ELF-1 (cell line): ENCODE measurements at regions not wholly inside any gene's neighbourhood (a gene's known extent, or its start where the extent isn't known, plus 50 kb on each side); places are given as distances from the start of the nearest gene placed in this dataset.
A peak's percentile ranks its signal among the peaks of the same experiment; 100 is the strongest.
"Not testable (repeated sequence)": the region's sequence is repeated elsewhere in the genome, so short reads cannot be mapped to it uniquely, and the experiment has no call there.

ENCODE experiments used
- DNase-seq: peaks from one replicate; pipeline ENCODE4 v3.0.0-alpha.2; 2016; ENCODE audit warnings: low read depth, low spot score

DNA sequence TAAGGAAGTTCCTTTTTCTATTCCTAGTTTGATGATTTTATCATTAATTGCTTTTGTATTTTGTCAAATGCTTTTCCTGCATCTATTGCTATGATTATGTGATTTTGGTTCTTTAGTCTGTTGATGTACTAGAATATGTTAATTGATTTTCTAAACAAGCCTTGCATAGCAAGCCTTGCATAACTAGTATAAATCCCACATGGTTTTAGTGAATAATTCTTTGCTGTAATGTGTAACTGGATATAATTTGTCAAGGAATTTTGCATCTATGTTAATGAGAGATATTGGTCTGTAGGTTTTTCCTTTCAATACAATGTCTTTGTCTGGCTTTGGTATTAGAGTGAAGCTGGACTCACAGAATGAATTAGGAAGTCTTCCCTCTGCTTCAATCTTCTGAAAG lies 460.2 kb downstream of the LTN1 start:
- no peak for DNase-seq

DNA sequence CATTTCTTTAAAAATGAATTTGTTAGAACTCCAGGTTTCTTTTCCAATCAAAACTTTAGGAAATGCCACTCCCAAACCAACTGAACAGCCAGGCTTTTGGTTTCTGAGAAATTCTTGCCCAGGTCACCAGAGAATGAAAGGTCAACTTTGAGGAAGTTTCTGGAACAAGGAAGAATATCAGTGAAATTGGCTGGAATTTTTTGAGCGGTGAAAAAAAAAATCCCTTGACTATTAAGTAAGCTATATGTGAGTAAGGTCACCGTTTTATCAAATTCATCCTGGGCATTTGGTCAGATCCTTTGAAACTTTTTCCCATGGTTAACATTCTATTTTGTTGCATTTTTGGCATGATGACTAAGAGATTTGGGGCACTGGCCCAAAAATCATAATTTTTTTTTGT lies 469.3 kb downstream of the LTN1 start:
- DNase-seq, result no peak

DNA sequence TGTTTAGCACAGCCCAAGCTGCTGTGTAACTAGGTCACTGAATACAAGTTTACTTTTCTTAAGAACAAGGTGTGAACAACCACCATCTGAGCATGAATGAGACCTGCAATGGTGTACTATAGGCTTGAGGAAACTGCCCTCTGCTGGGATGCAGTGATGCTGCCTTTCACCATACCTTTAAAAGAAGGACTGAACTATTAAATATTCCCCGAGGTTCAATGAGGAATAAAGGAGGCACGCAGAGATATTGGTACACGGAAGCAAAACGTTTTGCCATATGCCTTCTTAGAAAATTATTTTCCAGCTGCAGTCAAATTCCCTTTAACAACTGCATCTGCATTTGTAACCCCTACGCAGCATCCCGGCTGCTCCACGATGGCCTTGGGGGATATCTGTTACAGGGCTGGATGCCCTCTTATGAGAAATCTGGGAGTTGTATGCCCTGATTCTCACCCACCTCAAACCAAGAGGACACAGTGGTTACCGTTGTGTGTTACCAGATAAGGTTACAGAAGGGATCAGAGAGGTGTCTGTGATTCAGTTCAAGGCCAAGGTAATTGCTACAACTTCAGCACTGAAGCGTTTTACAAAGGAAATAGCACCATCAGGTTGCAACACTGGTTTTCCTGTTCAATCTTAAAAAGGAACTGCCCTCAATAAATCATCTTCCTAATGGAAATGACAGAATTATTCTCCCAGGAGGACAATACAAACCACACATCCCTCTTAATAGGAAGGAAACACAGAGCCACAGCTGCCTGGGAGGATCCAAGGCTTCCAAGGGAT lies 470.5 kb downstream of the LTN1 start:
- DNase-seq, result no peak

DNA sequence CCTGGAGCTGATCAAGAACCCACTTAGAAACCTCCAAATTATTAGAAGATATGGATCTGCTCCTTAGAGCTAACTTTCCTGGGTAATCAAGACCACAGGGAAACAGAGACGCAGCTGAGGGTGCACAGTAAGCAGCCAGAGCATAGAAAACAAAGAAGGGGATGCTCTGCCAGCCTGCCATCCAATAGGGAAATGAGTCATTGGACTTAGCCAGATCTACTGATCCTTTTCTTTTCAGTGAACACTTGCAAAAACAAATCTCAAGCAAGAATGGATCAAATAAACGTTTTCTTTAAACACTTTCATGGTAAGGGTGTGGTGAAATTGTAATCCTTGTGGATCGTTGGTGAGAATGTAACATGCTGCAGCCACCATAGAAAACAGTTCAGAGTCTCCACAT lies 474.0 kb downstream of the LTN1 start:
- DNase-seq, result no peak

DNA sequence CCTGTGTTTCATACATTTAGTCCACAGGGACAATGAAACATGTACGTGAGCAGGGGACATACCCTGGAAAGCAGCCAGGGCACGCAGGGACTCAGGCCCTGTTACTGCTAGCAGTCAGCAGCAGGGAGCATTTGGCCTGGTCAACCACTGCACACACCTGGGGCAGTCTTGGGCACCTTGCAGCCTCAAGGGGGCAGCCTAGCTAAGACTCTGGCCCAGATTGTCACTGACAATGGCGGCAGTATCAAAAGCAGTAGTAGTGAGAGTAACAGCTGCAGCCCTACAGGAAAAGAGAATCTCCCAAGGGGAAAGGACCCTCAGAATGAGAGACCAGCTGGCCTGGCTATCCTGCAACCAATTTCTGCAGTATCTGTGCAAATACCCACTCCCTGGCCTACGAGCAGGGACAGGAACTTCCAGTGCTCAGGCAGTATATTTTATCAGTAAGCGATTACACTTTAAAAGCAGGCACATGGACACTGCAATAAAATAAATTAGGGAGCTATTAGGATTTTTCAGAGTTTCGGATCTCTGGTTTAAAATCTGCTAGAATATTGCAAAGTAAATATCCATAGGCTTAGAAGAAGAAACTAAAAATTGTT lies 475.6 kb downstream of the LTN1 start:
- peak; percentile 90 for DNase-seq

DNA sequence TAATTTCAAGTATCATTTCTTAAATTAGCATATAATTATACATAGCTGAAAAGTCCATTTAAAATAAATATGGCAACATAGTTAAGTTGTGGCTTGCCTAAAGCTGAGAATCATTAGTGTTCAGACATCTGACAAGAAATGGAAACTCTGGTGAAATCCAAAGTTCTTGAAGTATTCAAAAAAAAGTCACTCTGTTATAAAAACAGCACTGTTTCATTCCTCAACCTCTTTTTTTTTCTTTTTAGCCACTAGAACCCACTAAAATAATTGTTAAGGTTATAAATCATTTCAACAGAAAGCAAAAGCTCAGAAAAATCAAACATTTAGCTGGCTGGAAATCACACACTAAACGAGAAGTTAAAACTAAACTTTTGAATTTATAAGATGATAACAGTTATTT lies 476.7 kb downstream of the LTN1 start:
- no peak for DNase-seq

DNA sequence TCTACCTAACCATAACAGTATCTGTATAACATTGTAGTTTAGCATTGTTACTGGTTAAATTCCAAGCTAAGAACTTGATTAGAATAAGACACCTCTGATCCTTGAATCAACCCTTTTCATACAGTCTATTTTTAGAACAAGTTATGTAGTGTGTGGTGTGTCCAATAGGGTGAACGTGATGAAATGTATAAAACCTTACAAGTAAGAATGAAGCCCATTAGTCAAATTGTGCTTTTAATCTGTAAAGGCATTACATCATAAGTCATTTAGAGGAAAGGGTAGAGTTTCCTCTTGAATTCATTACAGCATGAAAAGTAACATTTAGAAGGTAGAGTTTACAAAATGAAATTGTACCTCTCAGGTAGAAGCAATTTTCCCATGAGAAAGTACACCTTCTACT lies 479.2 kb downstream of the LTN1 start:
- DNase-seq, result no peak

DNA sequence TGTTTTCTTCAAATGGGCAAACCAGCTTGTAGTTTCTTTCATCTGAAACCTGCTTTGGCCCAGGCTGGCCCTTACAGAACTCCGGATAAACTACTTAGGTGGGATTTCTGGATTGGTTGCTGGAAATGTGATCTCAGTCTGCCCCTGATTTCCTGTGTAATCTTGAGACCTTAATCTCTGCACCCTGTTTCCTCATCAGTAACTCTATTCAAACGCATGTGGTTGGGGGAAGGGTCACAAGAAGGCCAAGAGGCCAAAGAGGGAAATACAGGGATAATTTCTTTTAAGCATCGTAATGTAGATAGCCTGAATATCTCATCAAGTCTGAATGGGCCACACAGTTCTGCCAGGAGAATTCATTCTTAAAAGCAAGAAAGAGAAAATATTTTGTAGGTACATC lies 483.6 kb downstream of the LTN1 start:
- DNase-seq, result no peak

DNA sequence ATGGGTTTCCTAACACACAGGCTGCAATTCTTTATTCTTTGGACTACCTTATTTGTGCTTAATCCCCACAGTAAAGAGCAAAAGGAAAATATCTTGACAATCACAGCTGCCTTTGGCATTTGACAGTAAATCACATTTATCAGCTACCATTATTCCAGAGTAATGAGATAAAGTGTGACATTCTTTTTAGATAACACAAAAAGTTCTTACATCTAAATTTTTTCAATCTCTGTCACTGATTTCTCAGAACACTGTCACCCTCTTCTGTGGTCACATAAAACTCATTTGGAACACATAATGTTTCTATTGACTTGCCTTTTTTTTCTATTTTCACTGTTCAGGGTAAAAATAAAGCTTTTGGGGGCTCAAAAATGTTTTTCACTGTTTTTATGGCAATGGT lies 484.6 kb downstream of the LTN1 start:
- no peak for DNase-seq

DNA sequence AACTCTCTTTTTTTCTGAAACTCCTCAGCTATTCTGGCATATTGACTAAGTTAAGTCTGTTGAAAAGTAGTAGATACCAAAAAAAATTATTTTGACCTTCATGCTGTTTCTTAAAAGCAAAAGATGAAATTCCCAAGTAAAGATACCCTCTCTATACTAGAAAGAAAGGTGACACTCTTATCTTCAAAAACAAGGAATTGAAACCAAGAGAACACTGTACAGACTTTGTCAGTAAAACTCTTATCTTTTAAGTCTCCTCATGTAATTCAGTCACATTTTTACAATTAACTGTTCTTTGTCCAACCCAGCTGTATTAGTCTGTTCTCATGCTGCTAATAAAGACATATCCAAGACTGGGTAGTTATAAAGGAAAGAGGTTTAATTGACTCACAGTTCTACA lies 496.2 kb downstream of the LTN1 start:
- DNase-seq, result no peak

DNA sequence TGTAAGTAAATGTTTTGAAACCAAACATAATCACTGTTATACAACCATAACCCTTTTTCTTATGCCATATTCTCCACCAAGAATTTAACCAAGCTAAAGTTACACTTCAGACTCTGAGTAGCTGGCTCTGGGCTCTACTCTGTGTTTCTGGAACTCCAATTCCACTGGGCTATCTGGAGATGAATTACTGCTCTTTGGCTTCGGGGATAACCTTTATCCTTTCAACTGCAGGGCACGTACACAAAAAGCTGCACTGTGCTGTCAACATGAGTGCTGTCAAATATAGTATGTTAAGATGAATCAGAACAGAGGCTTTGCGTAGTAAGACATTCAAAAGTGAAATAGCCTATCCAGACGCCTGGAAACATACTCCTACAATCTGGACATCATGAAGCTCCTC lies 500.6 kb downstream of the LTN1 start:
- no peak for DNase-seq

DNA sequence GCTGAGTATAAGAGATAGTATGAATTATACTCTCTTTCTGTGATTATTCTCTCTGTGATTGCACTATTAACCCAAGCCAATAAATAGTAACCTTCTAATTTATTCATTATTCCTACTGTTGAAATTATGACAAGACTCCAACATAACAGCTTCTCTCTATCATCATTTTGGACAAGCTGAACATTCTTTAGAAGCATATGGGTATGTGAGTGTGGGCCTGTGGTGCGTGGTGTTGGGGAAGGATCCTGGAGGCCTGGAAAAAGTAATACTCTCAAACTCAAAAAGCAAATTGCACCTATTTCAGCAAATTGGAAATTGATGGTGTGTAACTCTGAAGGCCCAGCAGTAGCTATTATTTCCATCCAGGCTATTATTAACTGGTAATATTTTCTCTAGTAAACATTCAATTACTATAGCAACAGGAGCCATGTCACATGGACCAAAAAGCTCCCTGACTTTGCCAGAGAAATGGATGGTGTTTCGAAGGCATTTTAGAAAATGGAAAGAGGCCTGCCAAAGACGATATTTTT lies 502.8 kb downstream of the LTN1 start:
- no peak for DNase-seq

DNA sequence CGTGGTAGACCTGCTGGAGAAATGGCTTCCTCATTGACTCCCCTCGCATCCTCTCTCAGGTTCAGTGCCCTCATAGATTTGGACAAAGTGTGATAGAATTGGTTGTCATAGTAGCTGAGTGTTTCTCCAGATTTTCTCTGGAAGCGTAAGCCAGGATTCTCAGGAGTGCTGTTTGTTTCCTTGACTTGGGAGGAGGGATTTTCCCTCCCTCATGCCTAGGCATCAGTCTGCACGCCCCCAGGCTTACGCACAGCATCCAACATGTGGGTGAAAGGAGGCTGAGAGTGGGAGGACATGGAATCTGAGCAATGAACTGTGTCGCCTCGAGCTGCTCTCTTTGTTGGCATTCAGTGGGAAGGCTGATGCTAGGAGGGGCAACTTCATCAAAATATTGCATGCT lies 503.5 kb downstream of the LTN1 start:
- DNase-seq, result peak; percentile 12

DNA sequence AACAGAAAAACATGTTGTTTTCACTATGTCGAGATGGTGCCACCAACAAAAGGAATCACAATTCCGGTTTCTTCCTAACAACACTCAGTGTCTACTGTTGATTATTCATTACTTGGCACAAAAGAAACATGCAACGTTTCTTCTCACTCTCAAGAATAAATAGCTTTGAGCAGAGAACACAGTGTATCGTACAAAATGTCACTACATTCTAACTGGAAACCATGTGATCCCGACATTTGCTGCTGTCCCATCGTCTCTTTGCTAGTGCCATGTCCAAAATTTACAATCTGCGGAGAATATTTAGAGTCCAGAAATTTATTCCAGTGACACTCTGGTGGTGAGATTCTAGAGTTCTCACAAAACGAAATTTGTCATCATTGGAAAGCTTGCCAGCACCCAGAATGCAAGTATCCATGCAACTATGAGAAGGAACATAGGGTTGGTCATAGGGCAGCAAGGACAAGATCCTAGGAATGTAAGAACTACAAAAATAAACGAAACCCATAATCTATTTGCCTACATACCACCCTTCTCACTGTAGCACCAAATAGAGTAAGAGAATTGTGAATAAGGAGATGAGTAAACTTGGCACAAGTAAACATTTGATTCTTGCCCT lies 505.1 kb downstream of the LTN1 start:
- no peak for DNase-seq

DNA sequence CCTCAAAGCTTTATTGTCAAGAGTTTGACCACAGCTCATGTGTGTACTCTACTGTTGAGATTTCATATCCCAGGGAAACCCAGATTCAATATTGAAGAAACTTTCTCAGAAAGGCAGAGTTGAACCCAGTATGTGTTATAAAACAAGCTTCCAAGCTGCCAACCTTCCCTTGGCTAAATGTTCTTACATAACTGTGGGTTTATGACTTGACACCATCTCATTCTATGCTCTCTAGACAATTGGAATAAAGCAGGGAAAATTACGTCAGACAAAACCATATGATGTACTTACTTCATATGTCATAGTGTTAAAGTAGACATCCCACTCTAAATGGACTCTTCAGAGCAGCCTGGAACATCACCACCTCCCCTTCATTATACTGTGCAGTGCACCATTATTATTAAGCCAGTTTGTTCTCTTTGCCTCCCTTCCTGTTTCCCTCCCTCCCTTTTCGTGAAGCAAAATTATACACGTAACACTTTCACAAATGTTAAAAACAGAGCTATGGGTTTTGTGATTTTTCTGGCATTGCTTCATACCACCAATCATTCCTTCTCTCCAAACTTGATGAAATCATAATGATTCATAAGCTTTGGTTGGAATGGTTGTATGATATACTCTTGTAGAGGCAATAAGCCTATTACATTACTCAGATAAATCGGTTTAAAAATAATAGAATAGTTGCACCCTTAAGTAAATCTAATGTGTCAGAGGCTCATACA lies 507.2 kb downstream of the LTN1 start:
- no peak for DNase-seq

DNA sequence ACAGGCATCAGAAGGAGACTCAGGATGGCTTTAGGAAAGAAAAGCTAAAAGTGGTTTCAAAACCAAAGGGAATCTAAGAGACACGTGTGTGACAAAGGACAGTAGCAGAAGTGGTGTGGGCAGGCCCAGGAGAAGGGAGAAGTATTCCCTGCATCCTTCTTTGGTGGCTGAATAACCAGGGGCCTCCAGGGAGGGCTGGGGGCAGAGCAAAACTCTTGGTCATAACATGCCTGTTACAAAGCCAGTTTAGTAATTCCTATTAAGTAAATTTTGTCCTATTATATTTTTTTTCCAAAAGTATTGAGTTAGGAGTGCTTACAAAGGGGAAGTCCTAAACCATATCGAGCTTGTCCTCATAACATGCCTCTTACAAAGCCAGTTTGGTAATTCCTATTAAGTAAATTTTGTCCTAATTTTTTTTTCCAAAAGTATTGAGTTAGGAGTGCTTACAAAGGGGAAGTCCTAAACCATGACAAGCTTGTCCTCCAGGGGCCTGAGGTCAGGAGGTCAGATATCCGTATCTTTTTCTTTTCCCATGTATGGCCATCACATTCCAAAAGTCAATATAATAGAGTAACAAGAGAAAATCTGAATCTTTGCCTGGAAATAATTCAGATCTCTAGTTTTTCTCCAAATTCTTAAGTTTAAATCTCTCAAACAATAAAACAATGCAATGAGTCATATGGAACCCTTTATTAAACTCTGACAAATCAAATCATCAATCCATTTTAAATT lies 509.2 kb downstream of the LTN1 start:
- DNase-seq, result no peak

DNA sequence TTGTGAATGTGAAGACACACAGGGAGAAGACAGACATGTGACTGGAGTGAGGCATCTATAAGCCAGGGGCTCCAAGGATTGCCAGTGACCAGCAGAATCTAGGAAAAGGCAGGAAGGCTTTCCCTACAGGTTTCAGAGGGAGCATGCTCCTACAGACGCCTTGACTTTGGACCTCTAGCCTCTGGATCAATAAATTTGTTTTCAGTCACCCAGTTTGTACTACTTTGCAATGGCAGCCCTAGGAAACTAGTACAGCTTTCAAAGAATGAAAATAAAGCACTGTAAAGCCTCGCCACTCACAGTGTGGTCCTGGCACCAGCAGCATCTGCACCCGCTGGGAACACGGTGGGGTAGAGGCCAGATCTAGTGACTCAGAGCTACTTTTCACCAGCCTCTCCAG lies 510.0 kb downstream of the LTN1 start:
- DNase-seq, result no peak

DNA sequence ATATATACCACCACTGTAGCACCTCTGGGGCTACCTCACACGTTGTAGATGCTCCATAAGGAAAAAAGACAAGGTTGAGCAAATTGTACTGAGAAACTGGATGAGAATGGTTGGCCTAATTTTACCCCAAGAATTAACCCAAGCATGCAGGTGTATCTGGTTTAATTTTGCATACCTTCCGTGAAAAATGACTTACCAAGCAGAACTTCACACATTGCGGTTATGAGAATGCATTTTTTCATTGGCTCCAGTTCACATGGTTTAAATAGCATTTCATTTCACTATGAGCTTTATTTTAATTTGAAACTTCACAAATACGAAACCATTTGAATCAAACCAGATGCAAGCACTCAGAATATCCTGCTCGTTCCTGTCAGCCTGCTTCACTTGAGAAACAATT lies 512.2 kb downstream of the LTN1 start:
- no peak for DNase-seq

DNA sequence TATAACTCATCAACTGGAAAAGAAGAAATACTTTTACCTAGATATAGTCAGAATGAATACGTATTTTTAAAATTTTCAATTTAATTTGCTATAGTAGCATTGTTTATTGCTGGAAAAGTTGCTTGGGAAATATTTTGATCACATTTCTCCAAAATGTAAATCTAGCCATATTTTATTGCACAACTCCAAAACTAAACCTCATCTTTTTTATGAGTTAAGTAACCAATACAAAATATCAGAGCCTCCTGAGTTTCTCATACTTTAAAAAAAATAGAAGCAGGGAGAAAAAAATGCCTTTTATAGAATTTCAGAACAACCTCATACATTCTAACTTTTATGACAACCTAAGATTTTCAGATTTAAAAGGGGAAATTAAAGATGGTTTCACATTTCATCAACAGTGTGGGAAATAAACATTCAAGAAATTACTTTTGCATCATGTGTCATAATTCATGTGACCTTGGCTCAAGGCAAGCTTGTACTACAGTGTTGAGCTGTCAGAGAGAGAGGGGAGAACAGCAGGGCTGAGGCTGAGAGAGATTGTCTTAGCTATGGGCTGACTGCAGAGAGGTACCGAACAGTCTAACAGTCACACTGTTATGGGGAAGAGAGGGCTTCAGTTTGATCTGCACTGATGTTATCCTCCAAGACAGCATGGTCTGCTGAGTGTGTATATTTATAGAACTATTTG lies 519.0 kb downstream of the LTN1 start:
- DNase-seq, result no peak

DNA sequence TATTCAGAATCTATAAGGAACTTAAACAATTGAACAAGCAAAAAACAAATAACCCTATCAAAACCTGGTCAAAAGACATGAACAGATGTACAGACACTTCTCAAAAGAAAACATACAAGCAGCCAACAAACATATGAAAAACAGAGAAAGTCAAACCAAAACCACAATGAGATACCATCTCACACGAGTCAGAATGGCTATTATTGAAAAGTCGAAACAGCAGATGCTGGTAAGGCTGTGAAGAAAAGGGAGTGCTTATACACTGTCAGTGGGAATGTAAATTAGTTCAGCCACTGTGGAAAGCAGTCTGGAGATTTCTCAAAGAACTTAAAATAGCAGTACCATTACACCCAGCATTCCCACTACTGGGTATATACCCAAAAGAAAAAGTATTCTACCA lies 520.1 kb downstream of the LTN1 start:
- DNase-seq, result not testable (repeated sequence)

DNA sequence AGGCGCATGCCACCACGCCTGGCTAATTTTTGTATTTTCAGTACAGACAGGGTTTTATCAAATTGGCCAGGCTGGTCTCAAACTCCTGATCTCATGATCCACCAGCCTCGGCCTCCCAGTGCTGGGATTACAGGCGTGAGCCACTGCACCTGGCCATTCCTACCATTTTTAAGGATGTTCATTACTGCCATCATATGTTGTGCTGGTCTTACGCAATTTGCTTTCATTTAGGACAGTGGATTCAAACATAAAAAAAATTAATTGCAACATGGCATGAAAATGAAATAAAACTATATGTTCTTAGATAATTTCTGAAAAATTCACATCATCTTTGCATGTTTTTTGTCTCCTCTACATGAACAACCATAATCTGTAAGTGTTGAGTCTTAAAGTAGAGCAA lies 527.7 kb downstream of the LTN1 start:
- no peak for DNase-seq
